Lower leg skin (tissue), 3 donors: ENCODE measurements at regions not wholly inside any gene's neighbourhood (a gene's known extent, or its start where the extent isn't known, plus 50 kb on each side); places are given as distances from the start of the nearest gene placed in this dataset.

ENCODE experiments used
- POLR2A ChIP-seq, 2 donors: fragments of 450-650 bp; IDR thresholded peaks; one replicate each; pipeline ENCODE4 v1.6.1; 2016 to 2017; ENCODE audit warnings: antibody characterized with exemption in 2 of 2, mild to moderate bottlenecking in 1 of 2, moderate library complexity in 1 of 2
- TF ChIP-seq, protein P1 (sequence below), 3 donors: fragments of 450-650 bp; IDR thresholded peaks; one replicate each; pipeline ENCODE4 v1.5.1; 2016; ENCODE audit warnings: antibody characterized with exemption in 3 of 3, mild to moderate bottlenecking in 3 of 3, moderate library complexity in 2 of 3

DNA sequence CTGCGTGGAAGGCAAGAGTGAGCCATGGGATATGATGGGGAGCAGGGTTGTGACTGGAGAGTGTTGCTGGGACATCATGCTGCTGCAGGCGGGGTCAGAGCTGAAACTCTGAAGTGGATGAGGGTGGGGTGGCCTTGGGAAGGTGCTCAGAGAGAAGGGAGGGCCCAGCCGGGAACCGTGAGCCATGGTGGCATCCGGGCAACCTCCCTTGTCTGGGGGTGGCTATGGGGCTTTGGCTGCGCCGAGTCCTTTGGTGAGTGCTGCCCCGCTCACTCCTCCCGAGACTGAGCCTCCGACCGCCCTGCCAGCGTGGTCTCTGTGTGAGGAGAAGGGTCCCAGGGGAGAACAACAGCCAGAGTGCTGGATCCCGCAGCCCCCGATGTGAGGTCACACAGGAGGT, 632.0 kb downstream of the BRD1 start:
- TF ChIP-seq, protein P1, sequence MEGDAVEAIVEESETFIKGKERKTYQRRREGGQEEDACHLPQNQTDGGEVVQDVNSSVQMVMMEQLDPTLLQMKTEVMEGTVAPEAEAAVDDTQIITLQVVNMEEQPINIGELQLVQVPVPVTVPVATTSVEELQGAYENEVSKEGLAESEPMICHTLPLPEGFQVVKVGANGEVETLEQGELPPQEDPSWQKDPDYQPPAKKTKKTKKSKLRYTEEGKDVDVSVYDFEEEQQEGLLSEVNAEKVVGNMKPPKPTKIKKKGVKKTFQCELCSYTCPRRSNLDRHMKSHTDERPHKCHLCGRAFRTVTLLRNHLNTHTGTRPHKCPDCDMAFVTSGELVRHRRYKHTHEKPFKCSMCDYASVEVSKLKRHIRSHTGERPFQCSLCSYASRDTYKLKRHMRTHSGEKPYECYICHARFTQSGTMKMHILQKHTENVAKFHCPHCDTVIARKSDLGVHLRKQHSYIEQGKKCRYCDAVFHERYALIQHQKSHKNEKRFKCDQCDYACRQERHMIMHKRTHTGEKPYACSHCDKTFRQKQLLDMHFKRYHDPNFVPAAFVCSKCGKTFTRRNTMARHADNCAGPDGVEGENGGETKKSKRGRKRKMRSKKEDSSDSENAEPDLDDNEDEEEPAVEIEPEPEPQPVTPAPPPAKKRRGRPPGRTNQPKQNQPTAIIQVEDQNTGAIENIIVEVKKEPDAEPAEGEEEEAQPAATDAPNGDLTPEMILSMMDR (IDR thresholded peaks at IDR 0.05) = no peak
- TF ChIP-seq POLR2A (IDR thresholded peaks at IDR 0.05) = no peak
